ENCODE measurements at regions not wholly inside any gene's neighbourhood (a gene's known extent, or its start where the extent isn't known, plus 50 kb on each side); places are given as distances from the start of the nearest gene placed in this dataset.

DNA sequence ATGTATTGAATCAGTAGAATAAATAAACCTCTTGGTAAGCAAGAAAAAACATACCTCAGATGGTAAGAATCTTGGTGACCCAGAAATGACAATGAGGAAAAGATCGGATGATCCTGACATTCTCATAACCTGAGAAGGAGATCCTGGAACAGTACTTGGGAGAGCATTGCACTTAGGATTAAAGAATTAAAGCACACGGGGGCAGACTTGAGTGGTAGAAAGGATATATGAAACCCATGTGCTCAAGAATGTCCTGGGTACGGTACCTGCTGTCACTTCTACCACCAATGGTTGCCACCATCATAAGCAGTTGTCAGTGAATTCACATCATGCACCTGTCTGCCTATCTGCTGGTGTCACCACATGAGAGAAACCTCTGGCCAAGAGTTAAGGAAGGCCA lies 108.9 kb upstream of the GJB5 start:
- TF ChIP-seq, protein P1, sequence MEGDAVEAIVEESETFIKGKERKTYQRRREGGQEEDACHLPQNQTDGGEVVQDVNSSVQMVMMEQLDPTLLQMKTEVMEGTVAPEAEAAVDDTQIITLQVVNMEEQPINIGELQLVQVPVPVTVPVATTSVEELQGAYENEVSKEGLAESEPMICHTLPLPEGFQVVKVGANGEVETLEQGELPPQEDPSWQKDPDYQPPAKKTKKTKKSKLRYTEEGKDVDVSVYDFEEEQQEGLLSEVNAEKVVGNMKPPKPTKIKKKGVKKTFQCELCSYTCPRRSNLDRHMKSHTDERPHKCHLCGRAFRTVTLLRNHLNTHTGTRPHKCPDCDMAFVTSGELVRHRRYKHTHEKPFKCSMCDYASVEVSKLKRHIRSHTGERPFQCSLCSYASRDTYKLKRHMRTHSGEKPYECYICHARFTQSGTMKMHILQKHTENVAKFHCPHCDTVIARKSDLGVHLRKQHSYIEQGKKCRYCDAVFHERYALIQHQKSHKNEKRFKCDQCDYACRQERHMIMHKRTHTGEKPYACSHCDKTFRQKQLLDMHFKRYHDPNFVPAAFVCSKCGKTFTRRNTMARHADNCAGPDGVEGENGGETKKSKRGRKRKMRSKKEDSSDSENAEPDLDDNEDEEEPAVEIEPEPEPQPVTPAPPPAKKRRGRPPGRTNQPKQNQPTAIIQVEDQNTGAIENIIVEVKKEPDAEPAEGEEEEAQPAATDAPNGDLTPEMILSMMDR (IDR thresholded peaks at IDR 0.05; ENCODE audit: insufficient read depth in 1 of 2, low read depth in 1 of 2, low read length in 1 of 2, severe bottlenecking in 1 of 2, unreplicated experiment in 1 of 2): no peak
- DNase-seq: no peak
- Mint-ChIP-seq H3K9me3 (ENCODE audit: unreplicated experiment) (no peaks in the 10 kb centered on the region), H3K4me3 (ENCODE audit: unreplicated experiment) (no peak overlapping the region), H3K27ac (ENCODE audit: unreplicated experiment) (no peak overlapping the region), H3K36me3 (ENCODE audit: insufficient read depth, unreplicated experiment) (no peaks in the 10 kb centered on the region), H3K4me1 (ENCODE audit: low read depth, unreplicated experiment) (no peaks in the 10 kb centered on the region), H3K27me3 (ENCODE audit: insufficient read depth, unreplicated experiment) (peaks cover 14% of the 10 kb centered on the region)
- Histone ChIP-seq H3K36me3 (ENCODE audit: control insufficient read depth, insufficient read depth, low read length) (no peaks in the 10 kb centered on the region), H3K27me3 (replicated peaks; ENCODE audit: control insufficient read depth, insufficient read depth, low read length) (no peaks in the 10 kb centered on the region), H3K4me3 (ENCODE audit: low read depth, low read length) (no peak overlapping the region), H3K4me1 (no peaks in the 10 kb centered on the region), H3K9me3 (no peaks in the 10 kb centered on the region)
- POLR2A ChIA-PET: no interaction called here
- CTCF ChIA-PET: no interaction called here
- intact Hi-C loops (cut with micrococcal nuclease; ENCODE audit: unreplicated experiment): loop anchor here (5.0 kb wide), 1 partner anchor 96 kb away; no protein-coding TSS in a partner anchor
- no TSS peak for BruUV-seq (replicated peaks)

DNA sequence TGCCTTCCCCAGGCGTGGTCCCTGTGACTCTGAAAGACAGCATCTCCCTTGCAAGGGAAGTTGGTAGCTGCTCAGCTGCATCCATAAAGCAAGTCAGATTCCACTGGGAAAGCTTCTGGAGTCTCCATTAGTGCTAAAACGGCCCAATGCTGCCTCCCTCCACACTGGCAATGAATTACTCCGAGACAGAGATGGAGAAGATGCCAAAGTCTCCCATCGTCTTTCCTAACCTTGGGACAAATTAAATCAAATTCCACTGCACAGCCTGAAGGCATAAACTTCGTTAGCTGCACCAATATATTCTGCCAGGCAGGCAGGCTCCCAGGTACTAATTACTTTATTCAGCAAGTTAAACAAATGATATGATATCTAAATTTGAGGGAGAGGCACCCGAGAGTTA lies 106.3 kb upstream of the GJB5 start:
- intact Hi-C loops (cut with micrococcal nuclease; ENCODE audit: unreplicated experiment): loop anchor here (5.0 kb wide), 1 partner anchor 94 kb away; no protein-coding TSS in a partner anchor
- H3K27me3 Mint-ChIP-seq (ENCODE audit: insufficient read depth, unreplicated experiment): peaks cover 19% of the 10 kb centered on the region

DNA sequence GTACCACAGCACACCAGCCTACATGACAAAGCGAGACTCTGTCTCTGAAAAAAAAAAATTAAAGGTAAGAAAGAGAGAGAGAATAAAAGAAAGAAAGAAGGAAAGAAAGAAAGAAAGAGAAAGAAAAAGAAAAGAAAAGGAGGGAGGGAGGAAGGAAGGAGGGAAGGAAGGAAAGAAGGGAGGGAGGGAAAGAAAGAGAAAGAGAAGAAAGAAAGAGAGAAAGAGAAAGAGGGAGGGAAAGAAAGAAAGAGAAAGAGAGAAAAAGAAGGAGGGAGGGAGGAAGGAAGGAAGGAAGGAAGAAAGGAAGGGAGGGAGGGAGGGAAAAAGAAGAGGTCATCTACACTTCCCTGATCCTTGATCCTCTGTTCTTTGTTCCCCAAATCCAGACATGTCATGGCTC lies 104.8 kb upstream of the GJB5 start:
- ChIA-PET CTCF (no interaction called here), POLR2A (no interaction called here)
- no peaks in the 10 kb centered on the region for H3K4me1 ChIP-seq
- no peaks in the 10 kb centered on the region for H3K36me3 ChIP-seq (ENCODE audit: control insufficient read depth, insufficient read depth, low read length)
- no peak overlapping the region for H3K4me3 Mint-ChIP-seq (ENCODE audit: unreplicated experiment)
- intact Hi-C loops (cut with micrococcal nuclease; ENCODE audit: unreplicated experiment): no loop called here
- no peaks in the 10 kb centered on the region for H3K9me3 ChIP-seq
- no peak for DNase-seq
- no peaks in the 10 kb centered on the region for H3K4me1 Mint-ChIP-seq (ENCODE audit: low read depth, unreplicated experiment)
- TF ChIP-seq, protein P1 (IDR thresholded peaks at IDR 0.05; ENCODE audit: insufficient read depth in 1 of 2, low read depth in 1 of 2, low read length in 1 of 2, severe bottlenecking in 1 of 2, unreplicated experiment in 1 of 2): no peak
- BruUV-seq (replicated peaks): no TSS peak
- H3K36me3 Mint-ChIP-seq (ENCODE audit: insufficient read depth, unreplicated experiment): no peaks in the 10 kb centered on the region
- no peak overlapping the region for H3K27ac Mint-ChIP-seq (ENCODE audit: unreplicated experiment)
- no peaks in the 10 kb centered on the region for H3K9me3 Mint-ChIP-seq (ENCODE audit: unreplicated experiment)
- H3K4me3 ChIP-seq (ENCODE audit: low read depth, low read length): no peak overlapping the region
- peaks cover 11% of the 10 kb centered on the region for H3K27me3 Mint-ChIP-seq (ENCODE audit: insufficient read depth, unreplicated experiment)
- no peaks in the 10 kb centered on the region for H3K27me3 ChIP-seq (replicated peaks; ENCODE audit: control insufficient read depth, insufficient read depth, low read length)

More for the DNA sequence above, 106.3 kb upstream of the GJB5 start:
- ChIA-PET CTCF (no interaction called here), POLR2A (no interaction called here)
- BruUV-seq (replicated peaks): no TSS peak
- DNase-seq: no peak
- H3K36me3 Mint-ChIP-seq (ENCODE audit: insufficient read depth, unreplicated experiment): no peaks in the 10 kb centered on the region
- Histone ChIP-seq H3K4me3 (ENCODE audit: low read depth, low read length) (no peak overlapping the region), H3K27me3 (replicated peaks; ENCODE audit: control insufficient read depth, insufficient read depth, low read length) (no peaks in the 10 kb centered on the region), H3K4me1 (no peaks in the 10 kb centered on the region), H3K9me3 (no peaks in the 10 kb centered on the region), H3K36me3 (ENCODE audit: control insufficient read depth, insufficient read depth, low read length) (no peaks in the 10 kb centered on the region)
- no peak overlapping the region for H3K27ac Mint-ChIP-seq (ENCODE audit: unreplicated experiment)
- TF ChIP-seq, protein P1 (IDR thresholded peaks at IDR 0.05; ENCODE audit: insufficient read depth in 1 of 2, low read depth in 1 of 2, low read length in 1 of 2, severe bottlenecking in 1 of 2, unreplicated experiment in 1 of 2): no peak
- H3K9me3 Mint-ChIP-seq (ENCODE audit: unreplicated experiment): no peaks in the 10 kb centered on the region
- no peaks in the 10 kb centered on the region for H3K4me1 Mint-ChIP-seq (ENCODE audit: low read depth, unreplicated experiment)
- H3K4me3 Mint-ChIP-seq (ENCODE audit: unreplicated experiment): no peak overlapping the region
